GM13977 (cell line): ENCODE measurements at regions not wholly inside any gene's neighbourhood (a gene's known extent, or its start where the extent isn't known, plus 50 kb on each side); places are given as distances from the start of the nearest gene placed in this dataset.

Experiments used
- DNase-seq: peaks from one replicate; pipeline ENCODE4 v3.0.0; 2012; ENCODE audit warnings: low spot score
- in situ Hi-C: fragments of 300-500 bp; cut with MboI; formaldehyde crosslinking; loops from one replicate; pipeline ENCODE4 v1.12.0; 2022; ENCODE audit warnings: low sequenced_read_pairs, low pct_unique_long_range_greater_than_20kb, mixed read lengths, inconsistent platforms; ENCODE audit not compliant: unreplicated experiment
- TF ChIP-seq, protein P1 (sequence below): IDR thresholded peaks from 2 replicates; pipeline ENCODE4 v1.5.1; 2012; ENCODE audit warnings: mild to moderate bottlenecking, control low read depth; ENCODE audit not compliant: insufficient read depth; ENCODE audit errors: extremely low read depth, missing control alignments

DNA sequence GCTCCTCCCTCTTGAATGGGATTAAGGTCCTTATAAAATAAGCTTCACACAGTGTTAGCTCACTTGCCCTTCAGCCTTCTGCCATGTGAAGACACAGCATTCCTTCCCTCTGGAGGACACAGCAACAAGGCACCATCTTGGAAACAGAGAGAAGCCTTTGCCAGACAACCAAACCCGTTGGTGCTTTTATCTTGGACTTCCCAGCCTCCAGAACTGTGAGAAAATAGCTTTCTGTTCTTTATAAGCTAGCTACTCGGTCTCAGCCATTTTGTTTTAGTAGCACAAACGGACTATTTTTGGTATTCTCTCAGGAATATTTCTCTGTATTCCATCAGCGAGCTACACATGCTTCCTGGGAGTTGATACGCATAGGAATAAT lies 58.6 kb upstream of the IRF2BP2 start:
- in situ Hi-C loops, result no loop called here
- TF ChIP-seq, protein P1, sequence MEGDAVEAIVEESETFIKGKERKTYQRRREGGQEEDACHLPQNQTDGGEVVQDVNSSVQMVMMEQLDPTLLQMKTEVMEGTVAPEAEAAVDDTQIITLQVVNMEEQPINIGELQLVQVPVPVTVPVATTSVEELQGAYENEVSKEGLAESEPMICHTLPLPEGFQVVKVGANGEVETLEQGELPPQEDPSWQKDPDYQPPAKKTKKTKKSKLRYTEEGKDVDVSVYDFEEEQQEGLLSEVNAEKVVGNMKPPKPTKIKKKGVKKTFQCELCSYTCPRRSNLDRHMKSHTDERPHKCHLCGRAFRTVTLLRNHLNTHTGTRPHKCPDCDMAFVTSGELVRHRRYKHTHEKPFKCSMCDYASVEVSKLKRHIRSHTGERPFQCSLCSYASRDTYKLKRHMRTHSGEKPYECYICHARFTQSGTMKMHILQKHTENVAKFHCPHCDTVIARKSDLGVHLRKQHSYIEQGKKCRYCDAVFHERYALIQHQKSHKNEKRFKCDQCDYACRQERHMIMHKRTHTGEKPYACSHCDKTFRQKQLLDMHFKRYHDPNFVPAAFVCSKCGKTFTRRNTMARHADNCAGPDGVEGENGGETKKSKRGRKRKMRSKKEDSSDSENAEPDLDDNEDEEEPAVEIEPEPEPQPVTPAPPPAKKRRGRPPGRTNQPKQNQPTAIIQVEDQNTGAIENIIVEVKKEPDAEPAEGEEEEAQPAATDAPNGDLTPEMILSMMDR, result no peak
- DNase-seq, result no peak

DNA sequence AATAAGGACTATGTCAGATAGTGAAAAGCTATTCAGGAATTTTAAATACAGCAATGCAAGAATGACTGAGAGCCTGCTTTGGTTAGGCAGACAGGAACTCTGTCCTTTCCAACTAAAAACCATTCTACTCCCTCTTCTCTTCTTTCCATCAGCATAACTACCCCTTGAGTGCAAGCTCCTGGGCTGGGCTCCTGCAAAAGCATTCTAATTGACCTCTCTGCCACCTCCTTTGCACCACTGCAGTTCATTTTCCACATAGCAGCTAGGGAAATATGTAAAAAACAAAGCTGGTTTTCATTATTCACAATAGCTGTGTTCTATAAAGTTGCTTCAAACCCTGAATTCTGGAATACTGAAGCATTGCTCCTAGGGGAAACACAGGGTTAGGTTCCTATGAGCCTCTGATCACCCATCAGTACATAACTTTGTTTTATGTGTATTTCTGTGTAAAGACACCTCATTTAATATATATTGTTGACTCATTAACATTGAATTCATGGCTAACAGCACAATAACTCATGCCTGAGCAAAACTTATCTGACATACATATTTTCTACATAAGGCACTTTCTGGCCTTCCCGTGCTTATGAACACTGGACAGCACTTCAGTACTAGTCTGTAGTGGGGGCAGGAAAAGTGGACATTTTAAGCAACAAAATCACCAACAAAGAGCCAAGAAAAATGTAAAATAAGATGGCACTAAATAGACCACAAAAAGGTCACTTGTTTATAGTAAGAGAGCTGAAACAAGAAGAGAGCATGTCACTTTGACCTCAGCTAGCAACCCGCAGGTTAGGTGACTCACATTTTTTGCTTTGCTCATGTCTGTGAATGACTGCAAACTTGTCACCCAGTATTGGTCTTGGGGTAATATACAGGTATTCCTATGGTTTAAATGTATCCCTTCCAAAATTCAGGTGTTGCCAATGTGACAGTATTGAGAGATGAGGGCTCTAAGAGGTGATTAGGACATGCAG lies 57.9 kb upstream of the IRF2BP2 start:
- TF ChIP-seq, protein P1, result no peak
- no peak for DNase-seq
- in situ Hi-C loops, result no loop called here

DNA sequence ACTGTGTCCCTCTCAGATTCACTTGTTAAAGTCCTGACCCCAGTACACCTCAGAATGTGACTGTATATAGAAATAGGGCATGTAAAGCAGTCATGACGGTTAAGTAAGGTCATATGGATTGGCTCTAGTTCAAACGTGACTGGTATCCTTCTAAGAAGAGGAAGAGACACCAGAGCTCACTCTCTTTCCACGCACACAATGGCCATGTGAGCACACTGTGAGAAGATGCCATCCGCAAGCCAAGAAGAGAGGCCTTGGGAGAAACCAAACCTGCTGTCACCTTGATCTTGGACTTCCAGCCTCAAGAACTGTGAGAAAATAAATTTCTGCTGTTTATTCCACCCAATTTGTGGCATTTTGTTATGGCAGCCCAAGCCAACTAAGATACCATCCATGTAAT lies 56.8 kb upstream of the IRF2BP2 start:
- in situ Hi-C loops, result no loop called here
- no peak for DNase-seq
- TF ChIP-seq, protein P1, result no peak

DNA sequence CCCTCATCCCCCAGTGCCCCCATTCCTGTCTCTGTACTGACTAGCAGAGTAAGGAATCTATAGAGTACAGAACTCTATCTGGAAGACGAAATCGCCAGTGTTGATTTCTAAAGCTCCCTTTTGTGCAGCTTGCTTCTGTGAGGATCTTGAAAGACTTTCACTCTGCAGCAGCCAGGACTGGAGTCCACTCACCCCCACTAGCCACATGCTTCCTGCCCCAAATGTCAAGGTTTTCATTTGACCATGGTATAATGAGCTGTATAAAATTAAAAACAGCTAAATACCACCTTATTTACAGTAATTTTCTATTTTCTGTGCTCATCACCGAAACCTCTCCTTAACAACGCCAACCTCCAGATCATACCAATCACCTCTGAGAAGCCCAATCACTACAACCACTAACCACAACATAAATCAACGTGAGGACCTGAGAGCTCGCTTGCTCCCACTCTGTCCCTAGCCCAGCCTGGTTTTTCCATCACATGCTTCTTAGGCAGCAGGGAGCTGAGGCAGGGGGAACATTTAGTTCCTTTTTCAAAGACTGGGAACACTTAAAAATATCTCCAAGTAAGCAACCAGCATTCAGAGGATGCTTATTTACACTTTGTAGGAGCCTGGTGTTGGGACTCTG lies 56.1 kb upstream of the IRF2BP2 start:
- in situ Hi-C loops, result no loop called here
- no peak for DNase-seq

DNA sequence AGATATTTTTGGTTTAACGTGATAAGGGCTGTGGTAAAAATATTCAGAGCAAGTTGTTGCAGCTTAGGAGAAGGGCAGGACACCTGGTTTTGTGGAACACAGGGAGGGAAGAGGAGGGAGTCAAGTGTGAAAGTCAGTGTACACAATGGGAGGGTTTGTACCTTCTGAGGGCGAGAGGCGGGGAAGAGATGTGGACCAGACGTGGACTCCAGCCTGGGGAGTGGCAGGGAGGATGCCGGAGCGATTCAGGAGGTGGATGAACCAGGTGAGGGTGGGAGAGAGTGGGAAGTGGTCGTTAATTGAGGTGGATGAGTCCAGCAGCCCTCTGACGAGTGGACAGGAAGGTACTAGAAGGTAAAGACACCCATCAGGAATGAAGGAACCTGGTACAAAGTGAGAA lies 52.2 kb upstream of the IRF2BP2 start:
- TF ChIP-seq, protein P1, result no peak
- DNase-seq, result no peak
- in situ Hi-C loops, result no loop called here

More for the DNA sequence above, 56.1 kb upstream of the IRF2BP2 start:
- TF ChIP-seq, protein P1, result no peak

DNA sequence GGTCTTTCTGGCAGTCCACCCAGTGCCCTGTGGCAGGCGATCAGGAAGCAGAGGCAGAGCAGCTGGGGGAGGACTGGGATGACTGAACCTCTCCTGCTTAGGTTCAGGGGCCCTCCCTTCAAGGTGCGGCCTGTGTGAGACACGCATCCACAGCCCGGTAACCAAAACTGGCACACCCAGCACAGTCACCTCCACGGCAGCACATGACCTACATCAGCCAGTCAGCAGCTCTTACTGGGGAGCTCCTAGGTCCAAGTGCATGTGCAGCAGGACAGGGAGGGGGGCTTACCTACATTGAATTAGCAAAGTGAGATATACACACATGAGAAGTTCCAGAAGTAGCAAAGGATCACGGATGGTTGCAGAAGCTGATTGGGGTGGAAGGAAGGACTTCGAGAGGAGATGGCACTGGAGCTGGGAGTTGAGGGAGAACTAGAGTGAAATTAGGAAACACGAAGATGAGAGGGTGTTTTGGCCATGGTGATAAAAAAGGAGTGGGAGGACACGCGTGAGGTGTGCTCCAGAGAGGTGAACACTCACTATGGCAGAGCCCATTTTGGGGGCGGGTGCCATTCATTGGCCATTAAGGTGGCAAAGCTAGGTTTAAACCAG lies 51.4 kb upstream of the IRF2BP2 start:
- in situ Hi-C loops, result no loop called here
- no peak for DNase-seq
- TF ChIP-seq, protein P1, result no peak
